IMR-90 (cell line): ENCODE measurements at regions not wholly inside any gene's neighbourhood (a gene's known extent, or its start where the extent isn't known, plus 50 kb on each side); places are given as distances from the start of the nearest gene placed in this dataset.

Experiments
- BHLHE40 ChIP-seq: fragments of 150-350 bp; IDR thresholded peaks from 2 replicates; pipeline ENCODE4 v1.6.1; 2016; ENCODE audit warnings: mild to moderate bottlenecking, low read depth, low read length
- CEBPB ChIP-seq: IDR thresholded peaks from 2 replicates; pipeline ENCODE4 v1.6.1; 2012; ENCODE audit warnings: low read depth, low read length, improper control_type of control experiment
- CHD1 ChIP-seq: IDR thresholded peaks from 2 replicates; pipeline ENCODE4 v1.6.1; 2012; ENCODE audit warnings: low read depth, low read length, improper control_type of control experiment
- CTCF ChIP-seq: conservative IDR thresholded peaks from 2 replicates; pipeline ENCODE4 v1.5.1; 2012; ENCODE audit warnings: mild to moderate bottlenecking, low read depth, low read length, improper control_type of control experiment
- ELK1 ChIP-seq: fragments of 150-350 bp; IDR thresholded peaks from 2 replicates; pipeline ENCODE4 v1.6.1; 2016; ENCODE audit warnings: low read depth, mild to moderate bottlenecking, low read length, moderate library complexity, borderline replicate concordance
- MAFK ChIP-seq: IDR thresholded peaks from 2 replicates; pipeline ENCODE4 v1.6.1; 2012; ENCODE audit warnings: low read depth, low read length, improper control_type of control experiment
- POLR2A ChIP-seq: IDR thresholded peaks from 2 replicates; pipeline ENCODE4 v1.6.1; 2012; ENCODE audit warnings: mild to moderate bottlenecking, low read depth, low read length
- RFX5 ChIP-seq: IDR thresholded peaks from 2 replicates; pipeline ENCODE4 v1.8.0; 2012; ENCODE audit warnings: low read depth, mild to moderate bottlenecking, low read length, moderate library complexity
- SMC3 ChIP-seq: fragments of 150-350 bp; IDR thresholded peaks from 2 replicates; pipeline ENCODE4 v1.6.1; 2016; ENCODE audit warnings: low read depth, mild to moderate bottlenecking, antibody characterized with exemption, low read length, moderate library complexity
- USF2 ChIP-seq: fragments of 150-350 bp; IDR thresholded peaks from 2 replicates; pipeline ENCODE4 v1.6.1; 2017; ENCODE audit warnings: mild to moderate bottlenecking, antibody characterized with exemption, low read length, low read depth

GRCh38 chr15:53209396-53210042, 419.4 kb upstream of the ONECUT1 start:
- TF ChIP-seq CTCF (no peak), ELK1 (no peak), CEBPB (no peak), RFX5 (no peak), USF2 (no peak), SMC3 (no peak), POLR2A (no peak), MAFK (no peak), CHD1 (no peak), BHLHE40 (no peak)
